Brain pericyte (primary cell): ENCODE measurements at regions not wholly inside any gene's neighbourhood (a gene's known extent, or its start where the extent isn't known, plus 50 kb on each side); places are given as distances from the start of the nearest gene placed in this dataset.

Experiments used
- DNase-seq: peaks from one replicate; pipeline ENCODE4 v3.0.0-alpha.2; 2012; ENCODE audit warnings: low read depth, low spot score

DNA sequence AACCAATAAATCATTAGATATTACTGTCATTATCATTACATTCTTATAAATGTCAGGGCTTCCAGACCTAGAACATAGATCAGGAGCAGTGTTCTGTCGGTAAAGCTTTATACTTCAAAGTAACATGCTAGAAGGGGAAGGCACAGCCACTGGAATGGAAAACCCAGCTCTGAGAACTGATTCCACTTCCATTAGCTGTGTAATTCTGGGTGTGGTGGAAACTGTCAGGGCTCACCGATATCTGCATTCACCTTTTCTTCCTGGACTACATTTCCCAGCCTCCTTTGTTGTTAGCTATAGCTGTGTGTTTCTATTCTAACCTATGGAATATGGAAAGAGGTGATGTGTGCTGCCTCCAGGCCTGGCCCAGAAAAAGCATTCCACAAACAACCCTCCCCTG lies 585.8 kb downstream of the BUD13 start:
- no peak for DNase-seq

DNA sequence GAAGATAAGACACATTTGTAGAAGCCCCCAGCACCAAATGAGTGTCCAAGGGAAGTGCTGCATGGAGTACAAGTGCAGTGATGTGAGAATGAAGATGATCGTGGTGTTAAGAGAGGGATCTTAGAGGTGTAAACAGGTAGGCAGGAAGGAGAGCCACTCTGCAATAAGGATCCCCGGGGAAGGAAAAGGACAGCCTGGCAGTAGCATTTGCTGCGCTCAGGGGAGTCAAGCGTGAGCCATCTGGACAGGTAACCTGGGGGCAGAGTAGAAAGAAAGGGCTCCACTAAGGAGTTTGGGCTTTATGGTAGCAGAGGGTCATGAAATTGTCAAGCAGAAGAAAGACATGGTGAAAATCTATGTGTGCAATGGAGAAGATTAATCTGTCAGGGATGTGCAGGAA lies 587.2 kb downstream of the BUD13 start:
- no peak for DNase-seq

- no peak for DNase-seq
Measured at GRCh38 chr11:116184763-116185162, 588.0 kb downstream of the BUD13 start.

DNA sequence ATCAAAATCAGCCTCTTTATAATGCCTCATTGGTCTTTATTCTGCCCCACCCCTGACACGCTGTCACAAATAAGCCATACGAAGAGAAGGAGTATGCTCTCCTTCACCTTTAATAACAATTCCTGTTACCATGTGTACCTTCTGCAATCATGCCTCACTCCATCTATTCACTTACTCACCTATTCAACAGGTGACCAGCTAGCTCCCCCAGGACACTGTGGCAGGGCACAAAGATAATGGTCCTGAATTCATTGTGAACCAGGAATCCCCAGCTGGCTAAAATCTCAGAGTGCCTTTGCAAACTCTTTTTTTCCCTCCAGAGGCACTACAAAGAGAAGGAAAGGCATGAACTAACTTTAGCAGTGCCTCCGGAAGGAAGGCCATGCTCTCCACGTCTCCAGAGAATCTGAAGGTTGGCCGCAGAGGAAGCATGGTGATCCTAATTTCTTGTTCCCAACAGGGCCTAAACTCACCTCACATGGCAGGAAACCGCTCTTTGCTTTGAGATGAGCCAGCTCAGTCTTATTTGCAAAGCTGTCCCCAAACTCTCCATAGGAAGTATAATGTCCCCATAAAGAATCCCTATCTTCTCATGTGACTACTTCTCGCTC lies 590.3 kb downstream of the BUD13 start:
- no peak for DNase-seq

DNA sequence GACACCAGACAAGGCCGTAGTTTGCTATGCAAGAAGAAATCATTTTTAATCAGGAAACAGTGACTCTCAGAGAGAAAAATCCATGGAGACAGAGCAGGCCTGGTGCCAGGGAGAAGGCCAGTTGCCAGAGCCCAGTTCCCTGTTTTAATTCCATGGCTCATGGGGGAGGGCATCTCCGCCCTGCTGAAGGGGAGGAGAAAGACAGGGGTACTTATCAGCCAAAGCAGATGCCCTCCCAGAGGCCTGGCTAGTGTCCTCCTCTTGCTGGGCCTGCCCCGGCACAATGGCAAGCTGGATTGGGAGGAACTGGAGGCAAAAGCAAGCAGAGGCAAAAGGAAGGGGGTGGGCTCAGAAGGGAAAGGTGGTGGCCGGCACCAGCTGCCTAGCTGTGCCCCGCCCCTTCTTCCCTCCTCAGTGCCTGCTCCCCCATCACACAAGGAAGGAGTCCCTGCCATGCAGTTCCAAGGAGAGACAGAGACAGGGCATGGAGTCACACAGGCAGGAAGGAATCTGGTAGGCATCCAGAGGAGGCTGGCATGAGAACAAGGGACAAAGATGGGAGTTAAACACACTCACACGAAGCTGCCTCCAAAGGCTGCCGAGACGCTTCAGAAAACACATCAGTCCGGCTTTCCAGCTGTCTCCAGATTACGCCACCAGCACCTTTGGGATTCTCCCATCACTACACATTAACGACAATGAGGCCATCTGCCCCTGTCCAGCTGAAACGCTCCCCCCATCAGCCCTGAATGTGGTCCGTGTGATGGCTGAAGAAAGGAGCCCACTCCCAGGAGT lies 591.8 kb downstream of the BUD13 start:
- DNase-seq, result no peak

DNA sequence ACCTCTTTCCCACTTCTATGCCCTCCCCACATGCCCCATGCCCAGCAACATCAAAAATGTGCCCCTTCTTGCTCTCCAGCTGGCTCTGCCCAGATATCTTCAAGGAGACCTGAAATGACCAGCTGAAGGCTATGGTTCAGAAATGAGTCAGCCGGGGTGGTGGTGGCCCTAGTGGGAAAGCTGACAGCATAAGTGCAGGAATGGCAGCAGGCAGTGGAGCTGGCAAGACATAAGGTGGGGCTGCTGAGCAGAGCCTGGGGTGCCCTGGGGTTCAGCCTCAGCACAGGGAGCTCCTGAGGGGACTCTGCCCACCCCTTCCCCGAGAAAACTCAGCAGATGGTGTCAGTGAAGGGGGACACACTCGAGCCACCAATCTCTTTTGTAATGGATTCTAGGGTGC lies 593.4 kb downstream of the BUD13 start:
- no peak for DNase-seq

DNA sequence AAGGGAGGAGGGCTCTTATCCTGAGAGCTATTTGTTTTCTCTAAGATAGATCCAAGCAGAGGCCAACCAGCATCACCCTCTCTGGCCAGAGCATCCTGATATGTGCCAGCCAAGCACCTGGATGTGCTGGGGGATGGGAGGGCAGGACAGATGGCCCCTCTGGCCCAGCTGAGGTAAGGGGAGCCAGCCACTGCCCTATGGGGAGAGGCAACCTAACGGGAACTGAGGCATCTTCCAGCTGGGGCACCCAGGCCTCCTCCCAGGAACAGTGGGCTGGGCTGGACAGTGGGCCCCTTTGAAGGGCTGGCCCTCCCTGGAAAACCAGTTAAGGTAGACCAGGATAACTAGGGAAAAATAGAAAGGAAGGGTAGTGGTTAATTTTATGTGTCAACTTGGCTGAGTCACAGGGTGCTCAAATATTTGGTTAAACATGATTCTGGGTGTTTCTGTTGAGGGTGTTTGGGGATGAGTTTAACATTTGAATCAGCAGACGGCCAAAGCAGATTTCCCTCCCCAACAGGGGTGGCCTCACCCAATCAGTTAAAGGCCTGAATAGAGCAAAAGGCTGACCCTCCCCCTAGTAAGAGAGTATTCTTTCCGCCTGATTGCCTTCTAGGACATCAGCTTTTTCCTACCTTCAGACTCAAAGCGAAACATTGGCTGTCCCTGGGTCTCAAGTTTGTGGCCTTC lies 595.1 kb downstream of the BUD13 start:
- DNase-seq, result no peak

DNA sequence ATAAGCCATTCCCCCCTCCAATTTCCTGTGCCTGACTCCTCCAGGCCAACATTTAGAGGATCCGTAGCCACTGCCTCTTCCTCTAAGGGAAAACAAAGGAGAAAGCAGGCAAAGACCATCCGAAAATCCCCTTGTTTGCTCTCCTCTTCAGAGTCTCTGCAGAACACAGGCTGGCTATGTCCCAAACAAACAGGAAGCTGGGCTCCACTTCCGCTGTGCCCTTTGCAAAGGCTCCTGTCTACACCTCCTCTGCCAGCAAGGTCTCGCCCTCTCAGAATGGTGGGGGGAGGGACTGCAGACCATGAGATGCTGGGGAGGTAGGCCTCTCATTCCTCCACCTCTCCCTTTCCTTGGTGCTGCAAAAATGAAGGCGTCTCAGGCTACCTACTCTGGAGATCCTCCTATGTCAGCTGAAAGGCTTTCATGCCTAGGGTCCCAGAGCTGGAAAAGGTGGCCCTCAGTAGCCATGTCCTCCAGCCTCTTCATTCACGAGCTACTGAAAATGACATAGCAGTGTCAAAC lies 596.2 kb downstream of the BUD13 start:
- DNase-seq, result no peak

DNA sequence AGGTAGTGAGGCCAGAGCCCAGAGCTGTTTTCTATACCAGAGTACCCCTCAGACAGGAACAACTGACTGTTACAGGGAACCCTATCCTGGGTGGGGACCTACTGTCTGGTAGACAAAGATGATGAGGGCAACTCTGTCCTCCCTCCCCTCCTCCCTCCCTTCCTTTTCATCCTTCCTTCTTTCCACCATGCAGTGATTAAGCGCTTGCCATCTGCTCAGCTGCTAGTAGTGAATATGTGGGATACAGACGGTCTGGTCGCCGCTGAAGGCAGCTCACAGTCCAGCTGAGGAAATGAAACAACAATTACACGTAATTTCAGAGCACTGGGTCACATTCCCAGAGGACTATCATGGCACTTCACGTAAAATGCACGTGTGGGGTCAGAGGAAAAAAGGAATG lies 597.1 kb downstream of the BUD13 start:
- DNase-seq, result no peak

GRCh38 chr11:116173941-116174911 lies 598.6 kb downstream of the BUD13 start:
- no peak for DNase-seq

DNA sequence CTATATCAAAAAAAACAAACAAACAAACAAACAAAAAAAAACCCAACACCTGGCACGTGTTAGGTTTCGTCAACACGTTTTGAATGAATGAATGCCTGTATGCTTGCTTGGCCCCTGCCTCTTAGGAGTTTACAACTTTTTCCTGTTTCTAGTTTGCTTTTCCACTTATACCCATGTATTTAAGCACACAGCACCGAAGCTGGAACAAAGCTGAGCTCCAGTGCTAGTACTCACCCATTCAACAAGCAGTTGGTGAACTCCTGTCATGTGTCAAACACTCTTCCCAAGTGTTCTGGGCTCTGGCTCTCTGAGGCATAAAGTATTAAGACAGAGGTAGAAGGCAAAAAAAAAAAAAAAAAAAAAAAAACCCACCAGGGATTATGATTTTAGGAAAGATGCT lies 599.3 kb downstream of the BUD13 start:
- DNase-seq, result no peak

GRCh38 chr11:116172851-116173250 lies 599.9 kb downstream of the BUD13 start:
- no peak for DNase-seq

DNA sequence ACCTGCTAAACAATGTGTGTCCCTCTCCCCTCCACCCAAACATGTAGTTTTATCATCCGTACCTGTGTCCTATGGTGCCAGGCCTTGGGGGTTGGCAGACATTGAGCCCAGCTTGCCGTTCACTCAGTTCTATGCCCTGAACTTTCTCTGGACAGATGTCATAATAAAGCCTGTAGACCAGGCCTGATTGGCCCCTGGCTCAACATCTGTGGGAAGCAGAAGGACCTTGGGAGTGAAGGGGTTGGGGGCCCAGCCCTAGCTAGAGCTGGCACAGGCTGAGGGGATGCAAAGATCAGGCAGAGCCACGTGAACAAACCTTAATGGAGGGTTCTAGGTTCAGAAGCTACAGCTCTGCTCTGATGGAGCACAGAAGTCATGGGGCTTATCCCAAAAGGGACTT lies 600.6 kb downstream of the BUD13 start:
- DNase-seq, result no peak

- no peak for DNase-seq
Measured at GRCh38 chr11:116171271-116172140, 601.3 kb downstream of the BUD13 start.

DNA sequence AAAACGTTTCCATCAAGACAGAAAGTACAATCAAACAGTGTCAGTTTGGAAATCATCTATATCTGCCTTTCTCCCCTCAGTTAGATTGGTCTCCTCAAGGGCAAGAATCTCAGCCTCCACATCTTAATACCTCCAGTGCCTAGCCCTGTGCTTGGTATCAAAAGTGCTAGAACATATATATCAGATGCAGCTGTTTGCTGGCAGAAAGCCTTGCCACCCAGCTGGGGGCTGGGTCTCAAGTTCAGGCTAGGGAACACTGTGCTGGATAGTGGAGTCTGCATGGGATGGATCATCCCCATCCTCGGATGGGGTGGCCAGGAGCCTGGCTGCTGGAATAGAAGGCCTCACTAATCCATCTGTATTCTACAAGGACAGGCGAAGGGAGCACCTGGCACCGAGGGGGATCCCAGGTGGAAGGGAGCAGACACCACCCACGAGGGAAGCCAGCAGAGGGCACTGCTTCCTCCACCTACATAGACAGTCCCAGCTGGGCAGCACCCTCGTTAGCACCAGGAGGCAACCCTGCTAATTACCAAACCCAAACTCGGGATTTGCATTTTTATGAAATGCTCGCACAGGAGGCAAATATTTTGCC lies 602.2 kb downstream of the BUD13 start:
- no peak for DNase-seq

- DNase-seq, result no peak
Measured at GRCh38 chr11:116169776-116170175, 603.0 kb downstream of the BUD13 start.

DNA sequence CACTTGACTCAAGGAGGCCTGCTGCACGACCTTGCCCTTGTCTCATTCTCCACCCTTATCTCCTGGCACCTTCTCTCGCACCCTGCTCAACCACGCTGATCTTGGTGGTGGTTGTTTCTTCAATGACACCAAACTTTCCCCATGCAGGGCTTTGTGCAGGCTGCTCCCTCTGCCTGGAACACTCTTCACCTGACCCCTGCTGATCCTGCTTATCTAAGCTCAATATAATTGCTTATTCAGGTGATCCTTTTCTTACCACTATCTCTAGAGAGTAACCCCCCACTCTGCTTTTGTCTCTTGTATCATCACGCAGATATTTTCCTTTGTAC lies 604.4 kb downstream of the BUD13 start:
- no peak for DNase-seq

- DNase-seq, result no peak
Measured at GRCh38 chr11:116167706-116168458, 604.9 kb downstream of the BUD13 start.
